IMR-90 (cell line): ENCODE measurements at regions not wholly inside any gene's neighbourhood (a gene's known extent, or its start where the extent isn't known, plus 50 kb on each side); places are given as distances from the start of the nearest gene placed in this dataset.

Experiments
- ATAC-seq: fragments of 200-7000 bp; cut with Tn5 transposase; 2 replicates; pipeline ENCODE4 v1.9.1; 2020; ENCODE audit warnings: low read depth, mild to moderate bottlenecking, moderate library complexity
- BruUV-seq: library from RNA; stranded (reverse); fragments of 400-500 nt; replicated peaks from 2 replicates; lab custom pipeline; 2021; lab: Mats Ljungman, UMichigan
- CTCF ChIA-PET: fragments of 300-600 bp; formaldehyde crosslinking; extraction: SDS; loops from one replicate; lab custom pipeline; 2021; ENCODE audit warnings: antibody characterized with exemption; lab: Yijun Ruan, JAX
- POLR2A ChIA-PET: fragments of 300-600 bp; sonication (Branson Sonifier 250); formaldehyde crosslinking; loops from one replicate; lab custom pipeline; 2022; ENCODE audit warnings: antibody characterized with exemption; ENCODE audit not compliant: unreplicated experiment; lab: Charles Lee
- DNase-seq: peaks from one replicate; pipeline ENCODE4 v3.0.0; 2013
- H2AFZ ChIP-seq: replicated peaks from 2 replicates; pipeline ENCODE3; 2013; ENCODE audit warnings: low read length, mild to moderate bottlenecking; ENCODE audit not compliant: poor library complexity
- H2AK5ac ChIP-seq: 2 replicates; pipeline ENCODE4 v1.6.1; 2013; ENCODE audit warnings: low read depth, low read length, inconsistent platforms
- H2AK9ac ChIP-seq: replicated peaks from 2 replicates; pipeline ENCODE3; 2013; ENCODE audit warnings: mild to moderate bottlenecking, low read depth, low read length, moderate library complexity; ENCODE audit not compliant: poor library complexity
- H2BK120ac ChIP-seq: 2 replicates; pipeline ENCODE4 v1.6.1; 2013; ENCODE audit warnings: low read depth, low read length, inconsistent platforms
- H2BK15ac ChIP-seq: 3 replicates; pipeline ENCODE4 v1.6.1; 2013; ENCODE audit warnings: low read depth, low read length, inconsistent platforms
- H2BK20ac ChIP-seq: 2 replicates; pipeline ENCODE4 v1.6.1; 2013; ENCODE audit warnings: low read depth, mild to moderate bottlenecking, inconsistent platforms, low read length, moderate library complexity
- H2BK5ac ChIP-seq: 2 replicates; pipeline ENCODE4 v1.6.1; 2013; ENCODE audit warnings: mild to moderate bottlenecking, low read depth, low read length, inconsistent platforms; ENCODE audit not compliant: poor library complexity, severe bottlenecking
- H3K14ac ChIP-seq: replicated peaks from 2 replicates; pipeline ENCODE4 v1.6.1; 2013; ENCODE audit warnings: low read depth, low read length, inconsistent platforms
- H3K18ac ChIP-seq: 2 replicates; pipeline ENCODE4 v1.6.1; 2013; ENCODE audit warnings: low read depth, low read length, control low read depth
- H3K23ac ChIP-seq: 2 replicates; pipeline ENCODE4 v1.6.1; 2013; ENCODE audit warnings: low read depth, low read length, inconsistent platforms
- H3K27ac ChIP-seq: 2 replicates; pipeline ENCODE4 v1.5.1; 2013; ENCODE audit warnings: mild to moderate bottlenecking, control low read depth, low read length; ENCODE audit not compliant: insufficient read depth
- H3K27me3 ChIP-seq: 2 replicates; pipeline ENCODE4 v1.6.1; 2013; ENCODE audit warnings: low read length; ENCODE audit not compliant: control insufficient read depth, insufficient read depth
- H3K36me3 ChIP-seq: 2 replicates; pipeline ENCODE4 v1.6.1; 2013; ENCODE audit warnings: low read length, mixed read lengths; ENCODE audit not compliant: control insufficient read depth, insufficient read depth
- H3K4ac ChIP-seq: 2 replicates; pipeline ENCODE4 v1.6.1; 2013; ENCODE audit warnings: low read depth, low read length, inconsistent platforms
- H3K4me1 ChIP-seq: 2 replicates; pipeline ENCODE4 v1.6.1; 2013; ENCODE audit warnings: low read length, mixed read lengths; ENCODE audit not compliant: control insufficient read depth, insufficient read depth
- H3K4me2 ChIP-seq: 2 replicates; pipeline ENCODE4 v1.6.1; 2013; ENCODE audit warnings: low read depth, mild to moderate bottlenecking, control low read depth, low read length, moderate library complexity
- H3K4me3 ChIP-seq: 2 replicates; pipeline ENCODE4 v1.5.1; 2013; ENCODE audit warnings: low read depth, mild to moderate bottlenecking, control low read depth, low read length, moderate library complexity; ENCODE audit not compliant: insufficient read depth
- H3K56ac ChIP-seq: 2 replicates; pipeline ENCODE4 v1.6.1; 2013; ENCODE audit warnings: low read length, inconsistent platforms; ENCODE audit not compliant: insufficient read depth; ENCODE audit errors: extremely low read depth
- H3K79me1 ChIP-seq, 2 experiments: 2 replicates each; pipeline ENCODE4 v1.6.1; 2013; ENCODE audit warnings: low read length in 2 of 2, inconsistent platforms in 1 of 2, low read depth in 1 of 2
- H3K9ac ChIP-seq: 2 replicates; pipeline ENCODE4 v1.6.1; 2013; ENCODE audit warnings: low read depth, low read length, control low read depth
- H3K9me1 ChIP-seq: 2 replicates; pipeline ENCODE4 v1.6.1; 2013; ENCODE audit warnings: low read length, inconsistent platforms; ENCODE audit not compliant: insufficient read depth
- H3K9me3 ChIP-seq: 2 replicates; pipeline ENCODE4 v1.6.1; 2013; ENCODE audit warnings: low read length; ENCODE audit not compliant: control insufficient read depth, insufficient read depth
- H4K20me1 ChIP-seq: 2 replicates; pipeline ENCODE4 v1.6.1; 2013; ENCODE audit warnings: low read length, inconsistent platforms; ENCODE audit not compliant: insufficient read depth
- H4K5ac ChIP-seq: 2 replicates; pipeline ENCODE4 v1.6.1; 2013; ENCODE audit warnings: mild to moderate bottlenecking, low read depth, low read length, control low read depth
- H4K8ac ChIP-seq, 2 experiments: 2 replicates each; pipeline ENCODE4 v1.6.1; 2013; ENCODE audit warnings: low read depth in 2 of 2, low read length in 2 of 2, control low read depth in 1 of 2, inconsistent platforms in 1 of 2
- H4K91ac ChIP-seq: 2 replicates; pipeline ENCODE4 v1.6.1; 2013; ENCODE audit warnings: low read depth, low read length, inconsistent platforms; ENCODE audit not compliant: insufficient read depth
- POLR2A ChIP-seq: IDR thresholded peaks from 2 replicates; pipeline ENCODE4 v1.6.1; 2012; ENCODE audit warnings: mild to moderate bottlenecking, low read depth, low read length
- RAD21 ChIP-seq: IDR thresholded peaks from 2 replicates; pipeline ENCODE4 v1.6.1; 2012; ENCODE audit warnings: low read length, improper control_type of control experiment
- SMC3 ChIP-seq: fragments of 150-350 bp; IDR thresholded peaks from 2 replicates; pipeline ENCODE4 v1.6.1; 2016; ENCODE audit warnings: low read depth, mild to moderate bottlenecking, antibody characterized with exemption, low read length, moderate library complexity
- WGBS, 2 experiments: methylation state at CpG; one replicate each; pipeline versions ENCODE4 v1.1.5 to v1.1.7; 2013; ENCODE audit warnings: missing lambda C conversion rate in 2 of 2; ENCODE audit not compliant: insufficient read length in 1 of 2; ENCODE audit errors: extremely low coverage in 2 of 2; 5-methylcytosine and 5-hydroxymethylcytosine counted together
- dilution Hi-C: fragments of 300-500 bp; cut with HindIII; formaldehyde crosslinking; loops from one replicate; pipeline ENCODE4 v1.14.3; 2018; ENCODE audit warnings: low sequenced_read_pairs; ENCODE audit not compliant: unreplicated experiment
- in situ Hi-C: fragments of 300-500 bp; cut with MboI; formaldehyde crosslinking; loops from 3 replicates; pipeline ENCODE4 v1.14.3; 2019; ENCODE audit warnings: low sequenced_read_pairs, inconsistent platforms, mixed read lengths
- intact Hi-C: fragments of 100-400 bp; cut with micrococcal nuclease; formaldehyde crosslinking; loops from 2 replicates; pipeline ENCODE4 v1.10.0; 2022

GRCh38 chr20:48060841-48061720 is 275.8 kb upstream of the SULF2 start:
- H4K8ac ChIP-seq = no peak overlapping the region
- dilution Hi-C loops = no loop called here

More at GRCh38 chr20:48060841-48061720, 275.8 kb upstream of the SULF2 start:
- H3K4me3 ChIP-seq = no peak overlapping the region
- no peak overlapping the region for H3K18ac ChIP-seq
- no peak overlapping the region for H2BK5ac ChIP-seq
- no peak overlapping the region for H2BK15ac ChIP-seq
- BruUV-seq = no TSS peak
- H3K9me1 ChIP-seq = no peaks in the 10 kb centered on the region
- H3K79me1 ChIP-seq = no peaks in the 10 kb centered on the region
- no peak overlapping the region for H3K56ac ChIP-seq
- no peak for TF ChIP-seq RAD21
- no peak for TF ChIP-seq SMC3
- TF ChIP-seq POLR2A = no peak
- H3K9ac ChIP-seq = no peak overlapping the region
- H3K4me2 ChIP-seq = no peak overlapping the region
- H2AK9ac ChIP-seq = no peak overlapping the region
- ATAC-seq (no peak), DNase-seq (no peak)
- intact Hi-C loops = no loop called here
- H4K20me1 ChIP-seq = no peaks in the 10 kb centered on the region
- H2BK120ac ChIP-seq = no peak overlapping the region
- WGBS, 2 experiments = 79% methylated on average over 10 of the region's 16 CpGs; no CpG with 5 or more reads in 1 of the 2 experiments
- H3K4me1 ChIP-seq = no peaks in the 10 kb centered on the region
- H3K4ac ChIP-seq = no peak overlapping the region
- H2AK5ac ChIP-seq = no peak overlapping the region
- no peaks in the 10 kb centered on the region for H3K27me3 ChIP-seq
- in situ Hi-C loops = no loop called here
- H3K36me3 ChIP-seq = no peaks in the 10 kb centered on the region
- no peak overlapping the region for H3K14ac ChIP-seq
- ChIA-PET CTCF (no interaction called here), POLR2A (no interaction called here)
- H2AFZ ChIP-seq = no peak overlapping the region
- H4K91ac ChIP-seq = no peak overlapping the region
- peaks cover 13% of the 10 kb centered on the region for H3K9me3 ChIP-seq
- no peak overlapping the region for H4K5ac ChIP-seq
- no peak overlapping the region for H2BK20ac ChIP-seq
- no peak overlapping the region for H3K27ac ChIP-seq
- H3K23ac ChIP-seq = no peak overlapping the region
